IMR-90 (cell line): ENCODE measurements at regions not wholly inside any gene's neighbourhood (a gene's known extent, or its start where the extent isn't known, plus 50 kb on each side); places are given as distances from the start of the nearest gene placed in this dataset.

ENCODE experiments used
- CEBPB ChIP-seq: IDR thresholded peaks from 2 replicates; pipeline ENCODE4 v1.6.1; 2012; ENCODE audit warnings: low read depth, low read length, improper control_type of control experiment
- CTCF ChIP-seq: conservative IDR thresholded peaks from 2 replicates; pipeline ENCODE4 v1.5.1; 2012; ENCODE audit warnings: mild to moderate bottlenecking, low read depth, low read length, improper control_type of control experiment
- MAFK ChIP-seq: IDR thresholded peaks from 2 replicates; pipeline ENCODE4 v1.6.1; 2012; ENCODE audit warnings: low read depth, low read length, improper control_type of control experiment
- MXI1 ChIP-seq: IDR thresholded peaks from 2 replicates; pipeline ENCODE4 v1.6.1; 2012; ENCODE audit warnings: low read depth, mild to moderate bottlenecking, low read length, moderate library complexity, borderline replicate concordance
- POLR2A ChIP-seq: IDR thresholded peaks from 2 replicates; pipeline ENCODE4 v1.6.1; 2012; ENCODE audit warnings: mild to moderate bottlenecking, low read depth, low read length
- SMC3 ChIP-seq: fragments of 150-350 bp; IDR thresholded peaks from 2 replicates; pipeline ENCODE4 v1.6.1; 2016; ENCODE audit warnings: low read depth, mild to moderate bottlenecking, antibody characterized with exemption, low read length, moderate library complexity

GRCh38 chr13:44124352-44124751 lies 244.6 kb downstream of the LACC1 start:
- TF ChIP-seq CTCF (no peak), POLR2A (no peak), CEBPB (no peak), MAFK (no peak), SMC3 (no peak), MXI1 (no peak)
